SK-N-SH (cell line): ENCODE measurements at regions not wholly inside any gene's neighbourhood (a gene's known extent, or its start where the extent isn't known, plus 50 kb on each side); places are given as distances from the start of the nearest gene placed in this dataset.

Experiments
- CTCF ChIA-PET: fragments of 300-600, 350-600 bp; formaldehyde crosslinking; extraction: SDS; loops from one replicate; lab custom pipeline; 2021; lab: Yijun Ruan, JAX
- POLR2A ChIA-PET: fragments of 350-600 bp; sonication (Branson Sonifier 250); formaldehyde crosslinking; extraction: SDS; loops from one replicate; lab custom pipeline; 2020; ENCODE audit warnings: antibody characterized with exemption, inconsistent platforms; lab: Yijun Ruan, JAX
- DNase-seq: peaks from one replicate; pipeline ENCODE4 v3.0.0; 2012
- H2AFZ ChIP-seq: fragments of 200-600 bp; sonication (generic); 2 replicates; pipeline ENCODE4 v1.8.1; 2016; ENCODE audit warnings: antibody characterized with exemption, mild to moderate bottlenecking, low read depth
- H3F3A ChIP-seq: fragments of 200-600 bp; sonication (generic); replicated peaks from 2 replicates; pipeline ENCODE3; 2016; ENCODE audit warnings: antibody characterized with exemption, mild to moderate bottlenecking; ENCODE audit not compliant: insufficient read depth
- H3K27ac ChIP-seq, 2 experiments: fragments of 200-500 bp in 1 of 2; fragments of 200-600 bp in 1 of 2; sonication (Bioruptor generic) in 1 of 2; sonication (generic), shearing (Covaris generic) in 1 of 2; 2 replicates each; pipeline versions ENCODE4 v1.5.1 to v1.6.1; 2014 to 2016; ENCODE audit warnings: low read depth in 2 of 2, inconsistent platforms in 1 of 2, low read length in 1 of 2, mild to moderate bottlenecking in 1 of 2, mixed read lengths in 1 of 2
- H3K27me3 ChIP-seq: fragments of 200-600 bp; sonication (generic), shearing (Covaris generic); 2 replicates; pipeline ENCODE4 v1.6.1; 2016; ENCODE audit warnings: mixed run types; ENCODE audit not compliant: insufficient read depth
- H3K36me3 ChIP-seq, 2 experiments: fragments of 200-500 bp in 1 of 2; fragments of 200-600 bp in 1 of 2; sonication (Bioruptor generic) in 1 of 2; sonication (generic) in 1 of 2; replicated peaks in 1 of 2; 2 replicates each; pipeline versions ENCODE3 to v1.5.1; 2014 to 2016; ENCODE audit warnings: low read length in 1 of 2, mild to moderate bottlenecking in 1 of 2; ENCODE audit not compliant: insufficient read depth in 2 of 2, control insufficient read depth in 1 of 2
- H3K4me1 ChIP-seq, 2 experiments: fragments of 200-500 bp in 1 of 2; fragments of 200-600 bp in 1 of 2; sonication (Bioruptor generic) in 1 of 2; sonication (generic), shearing (Covaris generic) in 1 of 2; 2 replicates each; pipeline versions ENCODE4 v1.5.1 to v1.6.1; 2014 to 2016; ENCODE audit warnings: low read depth in 1 of 2, low read length in 1 of 2, mixed run types in 1 of 2; ENCODE audit not compliant: insufficient read depth in 2 of 2, control insufficient read depth in 1 of 2
- H3K4me2 ChIP-seq: fragments of 200-600 bp; sonication (generic), shearing (Covaris generic); 2 replicates; pipeline ENCODE4 v1.6.1; 2017; ENCODE audit warnings: mixed run types
- H3K4me3 ChIP-seq, 2 experiments: fragments of 200-500 bp in 1 of 2; fragments of 200-600 bp in 1 of 2; sonication (Bioruptor generic) in 1 of 2; sonication (generic), shearing (Covaris generic) in 1 of 2; 2 replicates each; pipeline versions ENCODE4 v1.5.1 to v1.8.1; 2014 to 2016; ENCODE audit warnings: low read depth in 2 of 2, inconsistent platforms in 1 of 2, low read length in 1 of 2, mild to moderate bottlenecking in 1 of 2, mixed read lengths in 1 of 2, moderate library complexity in 1 of 2
- H3K79me2 ChIP-seq: fragments of 200-600 bp; sonication (generic); 2 replicates; pipeline ENCODE4 v1.8.1; 2017; ENCODE audit warnings: mild to moderate bottlenecking; ENCODE audit not compliant: insufficient read depth
- H3K9ac ChIP-seq: fragments of 200-600 bp; sonication (generic); 2 replicates; pipeline ENCODE4 v1.6.1; 2017; ENCODE audit warnings: mixed run types
- H3K9me2 ChIP-seq: fragments of 200-600 bp; sonication (generic); 2 replicates; pipeline ENCODE4 v1.6.1; 2017; ENCODE audit warnings: mixed run types
- H3K9me3 ChIP-seq: fragments of 200-600 bp; sonication (generic); 2 replicates; pipeline ENCODE4 v1.6.1; 2017; ENCODE audit warnings: mixed run types, mild to moderate bottlenecking, moderate library complexity
- H4K20me1 ChIP-seq: fragments of 200-600 bp; sonication (generic); 2 replicates; pipeline ENCODE4 v1.6.1; 2017; ENCODE audit warnings: mild to moderate bottlenecking, mixed run types; ENCODE audit not compliant: insufficient read depth
- CTCF ChIP-seq: fragments of 200-600 bp; sonication (generic); IDR thresholded peaks from 2 replicates; pipeline ENCODE4 v1.6.1; 2017; ENCODE audit warnings: antibody characterized with exemption, mild to moderate bottlenecking, moderate library complexity
- EZH2phosphoT487 ChIP-seq: fragments of 200-600 bp; sonication (generic); IDR thresholded peaks from 2 replicates; pipeline ENCODE4 v1.6.1; 2017; ENCODE audit warnings: low read depth, mixed run types, mild to moderate bottlenecking, antibody characterized with exemption, moderate library complexity, borderline replicate concordance
- GABPA ChIP-seq: IDR thresholded peaks from 2 replicates; pipeline ENCODE4 v1.4.0; 2012; ENCODE audit warnings: low read depth, mild to moderate bottlenecking
- GATA2 ChIP-seq: sonication (generic); formaldehyde crosslinking; IDR thresholded peaks from 2 replicates; pipeline ENCODE4 v1.5.0; 2020; ENCODE audit warnings: mild to moderate bottlenecking, missing genetic modification reagents
- NFIC ChIP-seq: IDR thresholded peaks from 2 replicates; pipeline ENCODE4 v1.4.0; 2012; ENCODE audit warnings: borderline replicate concordance
- PBX3 ChIP-seq: IDR thresholded peaks from 2 replicates; pipeline ENCODE4; 2012
- RAD21 ChIP-seq: IDR thresholded peaks from 2 replicates; pipeline ENCODE4 v1.6.1; 2012; ENCODE audit warnings: mild to moderate bottlenecking, low read length
- REST ChIP-seq: IDR thresholded peaks from 2 replicates; pipeline ENCODE4 v1.6.1; 2012; ENCODE audit warnings: mild to moderate bottlenecking, low read depth, low read length, moderate library complexity
- SIN3A ChIP-seq: IDR thresholded peaks from 2 replicates; pipeline ENCODE4 v1.6.1; 2012; ENCODE audit warnings: low read depth, mild to moderate bottlenecking, low read length, moderate library complexity, borderline replicate concordance
- TCF12 ChIP-seq: IDR thresholded peaks from 2 replicates; pipeline ENCODE4 v1.4.0; 2012
- TEAD4 ChIP-seq: IDR thresholded peaks from 2 replicates; pipeline ENCODE4 v1.4.0; 2012; ENCODE audit warnings: mild to moderate bottlenecking, borderline replicate concordance; ENCODE audit not compliant: insufficient read depth
- USF2 ChIP-seq: fragments of 150-350 bp; IDR thresholded peaks from 2 replicates; pipeline ENCODE4 v1.6.1; 2017; ENCODE audit warnings: antibody characterized with exemption, low read length, low read depth, borderline replicate concordance
- YY1 ChIP-seq: IDR thresholded peaks from 2 replicates; pipeline ENCODE4 v1.4.0; 2012; ENCODE audit warnings: low read depth, mild to moderate bottlenecking
- WGBS: methylation state at CpG from one replicate; pipeline ENCODE4 v1.1.6; 2017; ENCODE audit warnings: low lambda C conversion rate; 5-methylcytosine and 5-hydroxymethylcytosine counted together

GRCh38 chr1:217078078-217078690 lies 355.0 kb upstream of the ESRRG start (continued):
- TF ChIP-seq USF2 (no peak), CTCF (no peak)

- CTCF ChIA-PET, result interaction anchor here (0.9 kb wide), 1 partner anchor 327 kb away, joined by 3 read pairs; no protein-coding TSS in a partner anchor
- H3K4me2 ChIP-seq, result no peak overlapping the region
- H3K9ac ChIP-seq, result no peak overlapping the region
Measured at GRCh38 chr1:217077426-217077825, 354.2 kb upstream of the ESRRG start.

More at GRCh38 chr1:217077426-217077825, 354.2 kb upstream of the ESRRG start:
- peaks cover 0 to 5% of the 10 kb centered on the region in 2 experiments; a peak in 2 of 4 replicates for H3K4me1 ChIP-seq
- H2AFZ ChIP-seq, result no peak overlapping the region
- DNase-seq, result no peak
- no peaks in the 10 kb centered on the region for H3F3A ChIP-seq
- POLR2A ChIA-PET, result no interaction called here
- no peaks in the 10 kb centered on the region for H3K9me2 ChIP-seq
- H4K20me1 ChIP-seq, result no peaks in the 10 kb centered on the region
- 72% methylated on average over 3 of the region's 3 CpGs for WGBS
- no peaks in the 10 kb centered on the region for H3K9me3 ChIP-seq
- no peaks in the 10 kb centered on the region for H3K36me3 ChIP-seq
- H3K27ac ChIP-seq, result no peak overlapping the region; a peak in 1 of 4 replicates
- no peak overlapping the region for H3K4me3 ChIP-seq
- TF ChIP-seq NFIC, result no peak
- no peak for TF ChIP-seq SIN3A
- no peak for TF ChIP-seq YY1
- TF ChIP-seq RAD21, result no peak
- no peak for TF ChIP-seq TCF12
- no peak for TF ChIP-seq GATA2 (CRISPR knock-in tag)
- TF ChIP-seq TEAD4, result no peak
- TF ChIP-seq GABPA, result no peak
- TF ChIP-seq PBX3, result no peak
- no peak for TF ChIP-seq REST
- no peak for TF ChIP-seq EZH2phosphoT487
- no peaks in the 10 kb centered on the region for H3K27me3 ChIP-seq
- no peaks in the 10 kb centered on the region for H3K79me2 ChIP-seq
